ENCODE measurements at regions not wholly inside any gene's neighbourhood (a gene's known extent, or its start where the extent isn't known, plus 50 kb on each side); places are given as distances from the start of the nearest gene placed in this dataset.

DNA sequence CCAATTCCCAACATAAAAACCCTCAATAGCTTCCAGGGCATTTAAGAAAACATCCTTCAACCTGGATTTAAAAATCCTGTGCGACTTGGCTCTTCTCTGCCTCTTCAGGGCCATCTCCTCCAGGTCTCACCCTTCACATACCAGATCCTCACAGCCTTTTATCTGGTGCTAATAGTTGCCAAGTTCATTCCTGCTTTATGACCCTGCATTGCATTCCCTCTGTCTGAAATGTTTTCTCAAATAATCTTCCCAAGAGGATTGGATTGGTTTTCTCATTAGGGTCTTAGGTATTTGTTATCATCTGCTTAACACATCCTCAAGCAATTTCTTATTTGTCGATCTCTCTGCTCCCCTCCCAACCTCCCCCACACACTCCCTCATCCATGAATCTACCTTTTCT is 832.0 kb downstream of the GALC start:
- Histone ChIP-seq H3K9me3 (replicated peaks) (no peaks in the 10 kb centered on the region), H3K36me3 (no peaks in the 10 kb centered on the region), H3K4me3 (no peak overlapping the region), H3K27me3 (replicated peaks) (no peaks in the 10 kb centered on the region), H3K4me1 (replicated peaks) (no peaks in the 10 kb centered on the region), H3K27ac (no peak overlapping the region)
- DNase-seq (ENCODE audit: low read depth in 1 of 2, low spot score in 2 of 2): no peak

- Histone ChIP-seq H3K27me3 (replicated peaks) (no peaks in the 10 kb centered on the region), H3K4me3 (no peak overlapping the region), H3K27ac (no peak overlapping the region), H3K9me3 (replicated peaks) (no peaks in the 10 kb centered on the region), H3K36me3 (no peaks in the 10 kb centered on the region), H3K4me1 (replicated peaks) (no peaks in the 10 kb centered on the region)
- DNase-seq (ENCODE audit: low read depth in 1 of 2, low spot score in 2 of 2): no peak
These were observed 834.7 kb downstream of the GALC start for GRCh38 chr14:87158283-87158682.

DNA sequence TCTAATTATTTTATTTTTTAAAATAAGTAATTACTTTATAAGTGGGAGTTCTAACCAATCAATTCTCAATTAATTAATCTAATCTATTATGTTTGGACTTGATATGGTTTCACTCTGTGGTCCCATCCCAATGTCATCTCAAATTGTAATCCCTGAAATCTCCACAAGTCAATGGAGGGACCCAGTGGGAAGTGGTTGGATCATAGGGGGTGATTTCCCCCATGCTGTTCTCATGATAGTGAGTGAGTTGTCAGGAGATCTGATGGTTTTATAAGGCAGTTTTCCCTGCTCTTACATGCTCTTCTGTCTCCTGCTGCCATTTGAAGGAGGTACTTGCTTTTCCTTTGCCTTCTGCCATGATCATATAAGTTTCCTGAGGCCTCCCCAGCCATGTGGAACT is 836.1 kb downstream of the GALC start:
- Histone ChIP-seq H3K27me3 (replicated peaks) (no peaks in the 10 kb centered on the region), H3K27ac (no peak overlapping the region), H3K4me3 (no peak overlapping the region), H3K4me1 (replicated peaks) (no peaks in the 10 kb centered on the region), H3K9me3 (replicated peaks) (no peaks in the 10 kb centered on the region), H3K36me3 (no peaks in the 10 kb centered on the region)
- no peak for DNase-seq (ENCODE audit: low read depth in 1 of 2, low spot score in 2 of 2)

- no peak overlapping the region for H3K27ac ChIP-seq
These were observed 837.0 kb downstream of the GALC start for GRCh38 chr14:87155856-87156488.

DNA sequence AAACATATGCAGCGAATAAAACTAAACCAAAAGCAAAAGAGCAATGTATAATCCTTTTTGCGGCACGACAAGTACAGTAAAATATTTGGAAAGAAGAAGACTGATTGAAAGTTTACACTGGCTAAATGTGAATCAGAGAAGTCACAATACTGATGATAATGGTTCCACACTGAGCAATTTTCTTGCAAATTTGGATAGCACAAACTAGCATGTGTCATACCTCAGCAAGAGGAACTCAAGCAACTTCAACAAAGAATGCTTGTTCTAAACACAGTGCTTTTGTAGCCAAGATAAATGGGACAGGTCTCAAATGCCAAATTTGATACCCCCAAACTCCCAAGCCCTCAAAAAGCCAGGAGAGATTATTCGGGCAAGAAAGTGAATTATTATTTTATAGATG is 839.1 kb downstream of the GALC start:
- Histone ChIP-seq H3K4me3 (no peak overlapping the region), H3K36me3 (no peaks in the 10 kb centered on the region), H3K9me3 (replicated peaks) (no peaks in the 10 kb centered on the region), H3K27ac (no peak overlapping the region), H3K4me1 (replicated peaks) (no peaks in the 10 kb centered on the region), H3K27me3 (replicated peaks) (no peaks in the 10 kb centered on the region)
- DNase-seq (ENCODE audit: low read depth in 1 of 2, low spot score in 2 of 2): no peak

More at GRCh38 chr14:87155856-87156488, 837.0 kb downstream of the GALC start:
- Histone ChIP-seq H3K4me3 (no peak overlapping the region), H3K9me3 (replicated peaks) (no peaks in the 10 kb centered on the region), H3K27me3 (replicated peaks) (no peaks in the 10 kb centered on the region), H3K36me3 (no peaks in the 10 kb centered on the region), H3K4me1 (replicated peaks) (no peaks in the 10 kb centered on the region)
- no peak for DNase-seq (ENCODE audit: low read depth in 1 of 2, low spot score in 2 of 2)

DNA sequence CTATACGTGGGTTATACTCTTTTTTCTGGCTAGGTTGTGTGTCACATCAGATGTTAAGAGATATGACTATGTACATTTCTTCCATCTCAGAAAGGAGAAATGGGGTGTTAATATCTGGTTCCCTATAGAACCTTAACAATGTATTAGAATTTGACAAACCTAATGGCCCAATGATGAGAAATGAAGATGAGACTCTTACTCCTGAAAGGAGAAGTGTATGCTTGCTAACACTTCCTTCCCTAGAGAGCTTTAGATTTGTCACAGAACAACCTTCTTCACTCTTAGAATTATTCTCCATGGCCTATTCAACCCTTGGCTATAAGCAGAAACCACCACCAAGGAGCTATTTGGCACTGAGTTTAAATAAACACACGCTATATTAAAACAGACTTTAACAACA is 839.6 kb downstream of the GALC start:
- H3K9me3 ChIP-seq (replicated peaks): no peaks in the 10 kb centered on the region
- no peaks in the 10 kb centered on the region for H3K36me3 ChIP-seq
- no peak overlapping the region for H3K27ac ChIP-seq
- no peak overlapping the region for H3K4me3 ChIP-seq
- no peaks in the 10 kb centered on the region for H3K4me1 ChIP-seq (replicated peaks)
- H3K27me3 ChIP-seq (replicated peaks): no peaks in the 10 kb centered on the region
- no peak for DNase-seq (ENCODE audit: low read depth in 1 of 2, low spot score in 2 of 2)

- no peaks in the 10 kb centered on the region for H3K36me3 ChIP-seq
- no peak for DNase-seq (ENCODE audit: low read depth in 1 of 2, low spot score in 2 of 2)
- no peaks in the 10 kb centered on the region for H3K9me3 ChIP-seq (replicated peaks)
- H3K4me1 ChIP-seq (replicated peaks): no peaks in the 10 kb centered on the region
- no peak overlapping the region for H3K27ac ChIP-seq
- no peaks in the 10 kb centered on the region for H3K27me3 ChIP-seq (replicated peaks)
- no peak overlapping the region for H3K4me3 ChIP-seq
These were observed 840.3 kb downstream of the GALC start for GRCh38 chr14:87152693-87153092.

GRCh38 chr14:87149583-87150354 is 843.2 kb downstream of the GALC start:
- H3K36me3 ChIP-seq: no peaks in the 10 kb centered on the region
- no peak overlapping the region for H3K4me3 ChIP-seq
- DNase-seq (ENCODE audit: low read depth in 1 of 2, low spot score in 2 of 2): no peak
- H3K27me3 ChIP-seq (replicated peaks): no peaks in the 10 kb centered on the region
- H3K9me3 ChIP-seq (replicated peaks): no peaks in the 10 kb centered on the region
- H3K27ac ChIP-seq: no peak overlapping the region
- H3K4me1 ChIP-seq (replicated peaks): no peaks in the 10 kb centered on the region

DNA sequence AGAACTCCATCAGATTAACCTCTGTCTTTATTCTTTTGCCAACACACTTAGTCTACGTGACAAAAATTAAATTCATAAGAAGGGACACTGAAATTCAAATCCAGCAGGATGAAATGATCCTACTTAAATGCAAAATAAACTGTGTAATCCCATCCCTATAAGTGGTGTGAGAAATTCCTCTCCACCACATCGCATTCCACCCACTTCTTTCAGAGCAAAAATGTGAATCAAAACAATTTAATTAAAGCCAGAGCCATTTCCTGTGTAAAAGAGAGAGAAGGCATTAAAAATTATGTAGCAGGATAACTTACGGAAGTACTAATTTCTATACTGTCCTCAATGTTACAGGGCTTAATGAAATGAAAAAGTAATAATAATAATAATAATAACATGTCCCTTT is 844.3 kb downstream of the GALC start:
- DNase-seq (ENCODE audit: low read depth in 1 of 2, low spot score in 2 of 2): no peak
- no peak overlapping the region for H3K27ac ChIP-seq
- H3K4me3 ChIP-seq: no peak overlapping the region
- H3K27me3 ChIP-seq (replicated peaks): no peaks in the 10 kb centered on the region
- H3K4me1 ChIP-seq (replicated peaks): no peaks in the 10 kb centered on the region
- no peaks in the 10 kb centered on the region for H3K36me3 ChIP-seq
- no peaks in the 10 kb centered on the region for H3K9me3 ChIP-seq (replicated peaks)

- no peak overlapping the region for H3K4me3 ChIP-seq
- H3K4me1 ChIP-seq (replicated peaks): no peaks in the 10 kb centered on the region
- no peaks in the 10 kb centered on the region for H3K27me3 ChIP-seq (replicated peaks)
- H3K36me3 ChIP-seq: no peaks in the 10 kb centered on the region
- H3K9me3 ChIP-seq (replicated peaks): no peaks in the 10 kb centered on the region
- H3K27ac ChIP-seq: no peak overlapping the region
- DNase-seq (ENCODE audit: low read depth in 1 of 2, low spot score in 2 of 2): no peak
These were observed 850.3 kb downstream of the GALC start for GRCh38 chr14:87142551-87143211.

GRCh38 chr14:87141801-87142200 is 851.2 kb downstream of the GALC start:
- DNase-seq (ENCODE audit: low read depth in 1 of 2, low spot score in 2 of 2): no peak
- H3K4me1 ChIP-seq (replicated peaks): no peaks in the 10 kb centered on the region
- H3K36me3 ChIP-seq: no peaks in the 10 kb centered on the region
- no peak overlapping the region for H3K27ac ChIP-seq
- no peaks in the 10 kb centered on the region for H3K27me3 ChIP-seq (replicated peaks)
- no peaks in the 10 kb centered on the region for H3K9me3 ChIP-seq (replicated peaks)
- H3K4me3 ChIP-seq: no peak overlapping the region

DNA sequence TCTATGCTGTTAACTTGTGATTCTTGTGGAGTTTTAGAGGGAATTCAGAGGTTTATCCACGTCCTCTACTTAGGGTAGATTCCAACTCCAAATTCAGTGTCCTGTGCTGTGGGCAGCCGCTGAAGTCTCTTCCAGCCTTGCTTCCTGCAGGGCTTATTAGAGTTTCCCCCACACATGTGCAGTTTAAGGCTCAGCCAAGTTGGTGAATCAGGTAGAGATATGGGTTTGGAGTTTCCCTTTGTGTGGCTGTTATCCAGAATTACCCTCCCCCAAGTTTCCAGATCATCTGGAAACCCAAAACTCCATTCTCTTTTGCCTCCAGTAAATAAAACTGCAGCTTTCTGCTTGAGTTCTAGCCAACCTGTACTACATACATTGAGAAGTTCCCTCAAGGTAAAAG is 853.7 kb downstream of the GALC start:
- Histone ChIP-seq H3K36me3 (no peaks in the 10 kb centered on the region), H3K9me3 (replicated peaks) (no peaks in the 10 kb centered on the region), H3K4me3 (no peak overlapping the region), H3K4me1 (replicated peaks) (no peaks in the 10 kb centered on the region), H3K27ac (no peak overlapping the region), H3K27me3 (replicated peaks) (no peaks in the 10 kb centered on the region)
- no peak for DNase-seq (ENCODE audit: low read depth in 1 of 2, low spot score in 2 of 2)

- Histone ChIP-seq H3K9me3 (replicated peaks) (no peaks in the 10 kb centered on the region), H3K4me1 (replicated peaks) (no peaks in the 10 kb centered on the region), H3K27me3 (replicated peaks) (no peaks in the 10 kb centered on the region), H3K4me3 (no peak overlapping the region), H3K36me3 (no peaks in the 10 kb centered on the region), H3K27ac (no peak overlapping the region)
- DNase-seq (ENCODE audit: low read depth in 1 of 2, low spot score in 2 of 2): no peak
These were observed 859.7 kb downstream of the GALC start for GRCh38 chr14:87133073-87133801.

- H3K4me1 ChIP-seq (replicated peaks): no peaks in the 10 kb centered on the region
- no peak overlapping the region for H3K4me3 ChIP-seq
- no peaks in the 10 kb centered on the region for H3K27me3 ChIP-seq (replicated peaks)
- H3K9me3 ChIP-seq (replicated peaks): no peaks in the 10 kb centered on the region
- DNase-seq (ENCODE audit: low read depth in 1 of 2, low spot score in 2 of 2): no peak
- no peak overlapping the region for H3K27ac ChIP-seq
- no peaks in the 10 kb centered on the region for H3K36me3 ChIP-seq
These were observed 861.1 kb downstream of the GALC start for GRCh38 chr14:87131879-87132278.
